HTR-8/SVneo (cell line): ENCODE measurements at regions not wholly inside any gene's neighbourhood (a gene's known extent, or its start where the extent isn't known, plus 50 kb on each side); places are given as distances from the start of the nearest gene placed in this dataset.
A peak's percentile ranks its signal among the peaks of the same experiment; 100 is the strongest.
"Not testable (repeated sequence)": the region's sequence is repeated elsewhere in the genome, so short reads cannot be mapped to it uniquely, and the experiment has no call there.

ENCODE experiments used
- DNase-seq: peaks from one replicate; pipeline ENCODE4 v3.0.0; 2011; ENCODE audit warnings: low spot score, mixed read lengths; ENCODE audit not compliant: insufficient read length
- FAIRE-seq: peaks from 2 replicates; lab custom pipeline; 2011; peaks lifted over from hg19 to GRCh38; lab: Jason Lieb, UNC

DNA sequence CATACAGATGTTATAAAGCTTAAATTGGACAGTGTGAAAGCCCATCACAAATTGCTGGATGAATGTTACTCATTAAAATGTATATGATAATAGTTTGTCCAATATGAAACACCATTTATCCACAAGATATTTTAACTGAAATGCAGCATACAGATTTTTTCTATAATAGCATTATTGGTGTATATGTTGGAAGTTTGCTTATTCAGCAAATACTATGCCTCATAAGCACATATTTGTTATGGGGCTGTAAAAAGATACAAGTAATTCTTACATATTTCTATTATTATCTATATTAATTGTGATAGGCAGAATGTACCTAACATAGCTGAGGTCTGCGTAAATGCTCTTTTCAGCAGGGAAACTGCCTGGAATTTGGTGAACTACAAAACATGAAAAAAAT lies 790.5 kb downstream of the DIPK2A start:
- FAIRE-seq (no peak), DNase-seq (no peak)

DNA sequence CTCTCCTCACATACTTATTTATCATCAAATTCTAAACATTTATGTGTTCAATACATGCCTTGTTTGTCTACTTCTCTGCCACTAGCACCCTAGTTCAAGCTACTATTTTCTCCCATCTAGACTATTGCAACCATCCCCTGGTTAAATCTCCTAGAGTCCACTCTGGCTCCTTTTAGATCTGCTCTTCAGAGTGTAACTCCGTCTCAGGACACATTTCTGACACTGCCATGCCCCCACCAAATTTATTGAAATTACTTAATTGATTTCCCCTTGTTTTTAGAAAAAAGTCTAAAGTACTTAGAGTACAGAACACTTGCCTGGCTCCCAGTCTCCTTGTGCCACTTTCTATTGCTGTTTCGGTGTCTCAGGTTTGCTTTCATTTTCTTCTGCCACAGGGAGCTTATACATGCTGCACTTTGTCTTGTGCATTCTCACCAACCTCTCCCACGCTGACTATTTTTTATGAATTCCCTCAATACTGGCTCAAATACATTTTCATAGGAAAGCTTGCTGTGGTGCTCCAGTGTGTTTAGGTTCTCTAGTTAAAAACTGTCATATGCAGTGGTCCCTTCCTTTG lies 792.3 kb downstream of the DIPK2A start:
- no peak for FAIRE-seq

DNA sequence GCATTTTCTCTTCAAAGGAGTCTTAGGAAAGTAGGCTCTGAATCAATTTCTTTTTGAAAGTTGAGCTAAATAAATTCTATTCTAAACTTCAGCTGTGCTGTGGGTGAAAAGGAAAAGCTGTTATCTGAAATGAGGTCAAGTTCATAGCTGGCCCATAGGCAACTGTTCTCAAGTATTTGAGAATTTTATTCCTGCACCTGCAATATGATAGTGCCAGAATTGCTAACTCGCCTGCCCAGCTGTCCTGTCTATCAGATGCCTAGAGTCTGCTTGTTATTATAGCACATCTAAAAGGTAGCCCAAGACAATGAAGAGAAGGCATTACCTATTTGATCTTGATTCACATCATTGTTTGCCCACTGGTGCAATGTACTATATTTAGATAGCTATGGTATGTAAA lies 798.7 kb downstream of the DIPK2A start:
- FAIRE-seq (no peak), DNase-seq (no peak)

More for the DNA sequence above, 792.3 kb downstream of the DIPK2A start:
- no peak for DNase-seq

DNA sequence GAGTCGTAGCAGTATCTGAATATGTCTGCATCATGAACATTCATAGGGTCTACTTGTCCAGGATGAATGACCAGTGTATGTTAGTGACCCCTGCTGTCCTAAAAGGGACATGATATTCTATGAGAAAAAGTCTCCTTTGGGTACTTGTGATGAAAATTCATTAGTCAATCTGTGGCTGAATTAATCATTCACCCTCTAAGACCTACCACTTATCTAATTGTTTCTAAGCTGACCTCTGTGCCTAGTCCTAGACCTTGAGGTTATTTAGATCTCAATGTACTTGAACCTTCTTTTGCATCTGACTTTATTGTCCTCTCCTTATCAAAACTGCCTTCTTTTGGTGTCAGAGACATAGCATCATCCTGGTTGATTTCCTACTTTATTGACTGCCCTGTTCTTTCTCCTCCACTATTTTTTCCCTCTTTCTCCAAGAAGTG lies 799.3 kb downstream of the DIPK2A start:
- peak; percentile 22 for DNase-seq
- no peak for FAIRE-seq

DNA sequence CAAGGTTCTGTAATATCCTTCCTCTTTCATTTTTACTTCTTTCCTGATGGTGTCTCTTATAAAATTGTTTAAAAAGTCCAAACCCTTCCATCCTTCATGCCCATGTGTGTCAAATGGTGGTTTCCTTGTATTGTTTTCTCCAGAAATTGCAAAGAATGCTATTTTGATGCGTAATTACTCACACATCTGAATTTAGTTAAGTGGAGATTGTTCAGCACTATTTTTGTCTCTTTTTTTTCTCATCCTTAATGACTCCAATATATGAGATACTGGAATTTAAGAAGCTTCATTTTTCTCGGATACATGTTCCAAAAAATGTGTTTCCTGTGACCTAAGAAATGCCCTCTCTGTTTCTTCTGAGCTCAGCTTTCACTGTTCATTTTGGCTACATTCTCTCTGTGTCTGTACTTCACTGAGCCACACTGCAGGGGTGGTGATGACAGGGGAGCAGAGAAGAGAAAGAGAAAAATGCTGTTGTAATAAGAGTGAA lies 799.8 kb downstream of the DIPK2A start:
- FAIRE-seq, result no peak
- no peak for DNase-seq

DNA sequence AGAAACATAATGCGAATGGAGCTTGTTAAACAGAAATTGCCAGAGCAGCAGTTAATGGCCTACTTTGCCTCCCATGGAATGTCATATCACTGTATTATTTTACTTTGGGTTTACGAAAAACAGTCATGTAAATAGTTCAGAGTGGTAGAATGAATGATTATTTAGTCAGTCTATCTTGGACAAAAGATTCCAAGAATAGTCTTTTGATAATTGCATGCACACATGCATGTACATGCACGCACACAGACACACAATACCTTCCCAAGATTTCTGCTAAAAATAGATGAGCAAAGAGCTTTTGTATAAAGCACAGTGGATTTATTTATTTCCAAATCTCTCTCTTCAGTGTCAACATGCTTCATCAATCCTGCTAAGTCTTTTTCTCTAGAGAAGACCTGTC lies 800.7 kb downstream of the DIPK2A start:
- DNase-seq, result no peak
- no peak for FAIRE-seq

DNA sequence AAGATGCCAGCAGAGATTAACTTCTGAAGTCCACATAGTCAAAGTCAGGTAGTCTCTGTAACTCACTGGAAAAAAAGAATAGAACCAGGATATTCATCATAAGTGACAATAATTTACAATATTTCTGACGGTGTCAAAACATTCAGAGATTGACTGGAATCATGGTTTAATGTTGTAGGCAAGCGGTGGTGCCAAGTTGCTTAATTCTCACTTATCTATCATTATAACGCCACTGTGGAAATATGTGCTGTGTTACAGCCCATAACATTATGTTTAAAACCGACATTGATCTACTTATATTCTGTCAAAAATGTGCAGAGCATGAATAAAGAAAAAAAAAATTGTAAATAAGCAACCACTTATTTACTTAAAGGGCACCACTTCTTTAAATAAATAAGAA lies 801.7 kb downstream of the DIPK2A start:
- FAIRE-seq, result no peak

DNA sequence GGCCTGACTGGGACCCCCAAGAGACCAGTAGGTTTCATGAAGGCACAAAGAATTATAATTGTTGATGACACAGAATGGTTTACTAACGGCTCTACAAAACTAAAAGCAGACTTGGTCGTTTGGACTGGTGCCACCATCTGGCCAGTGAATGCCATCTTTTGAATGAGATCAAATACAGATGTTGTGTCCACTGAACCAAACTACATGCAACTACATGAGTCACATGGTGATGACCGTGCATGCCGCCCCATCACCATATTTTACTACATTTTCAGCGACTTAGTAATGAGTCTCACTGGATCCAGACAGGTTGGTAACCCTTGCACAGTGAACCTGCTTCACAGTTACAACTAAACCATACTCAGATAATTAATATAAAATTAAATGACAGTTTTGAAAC lies 803.3 kb downstream of the DIPK2A start:
- DNase-seq (no peak), FAIRE-seq (no peak)

More for the DNA sequence above, 801.7 kb downstream of the DIPK2A start:
- DNase-seq, result no peak

DNA sequence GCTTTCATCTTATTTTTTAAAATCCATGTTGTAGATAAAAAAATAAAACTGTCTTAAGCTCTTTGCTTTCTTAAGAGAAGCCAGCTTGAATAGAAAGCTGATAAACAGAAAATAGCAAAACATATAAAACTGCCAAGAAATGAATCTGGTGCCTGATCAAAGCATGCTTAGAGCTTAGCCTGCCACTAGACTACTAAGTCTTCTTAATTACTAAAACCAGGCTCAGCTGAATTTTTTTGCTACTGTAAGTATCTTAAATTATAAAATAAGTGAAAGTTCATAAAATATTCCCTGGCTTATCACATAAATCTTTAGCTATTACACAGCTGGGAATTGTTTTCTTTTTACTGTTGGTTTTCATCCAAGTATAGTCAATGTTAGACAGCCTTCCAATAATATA lies 803.9 kb downstream of the DIPK2A start:
- no peak for DNase-seq
- no peak for FAIRE-seq

DNA sequence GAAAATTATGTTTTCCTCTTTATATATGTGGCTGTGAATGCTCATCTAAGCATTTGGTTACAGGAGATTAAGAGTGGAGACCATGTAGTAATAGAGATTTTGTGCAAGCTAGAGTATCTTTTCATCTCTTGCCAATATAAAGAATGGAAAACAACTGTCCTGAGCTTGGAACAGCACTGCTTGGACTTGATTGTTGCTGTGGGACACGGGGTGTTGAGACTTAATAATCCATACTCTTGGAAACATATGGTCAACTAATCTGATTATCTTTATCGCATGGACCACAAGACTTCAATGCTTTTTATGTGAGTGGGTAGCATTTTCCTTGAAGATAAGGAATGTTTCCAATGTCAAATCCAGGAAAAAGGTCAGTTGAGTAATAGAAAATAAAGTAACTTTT lies 806.3 kb downstream of the DIPK2A start:
- no peak for DNase-seq
- FAIRE-seq, result no peak

DNA sequence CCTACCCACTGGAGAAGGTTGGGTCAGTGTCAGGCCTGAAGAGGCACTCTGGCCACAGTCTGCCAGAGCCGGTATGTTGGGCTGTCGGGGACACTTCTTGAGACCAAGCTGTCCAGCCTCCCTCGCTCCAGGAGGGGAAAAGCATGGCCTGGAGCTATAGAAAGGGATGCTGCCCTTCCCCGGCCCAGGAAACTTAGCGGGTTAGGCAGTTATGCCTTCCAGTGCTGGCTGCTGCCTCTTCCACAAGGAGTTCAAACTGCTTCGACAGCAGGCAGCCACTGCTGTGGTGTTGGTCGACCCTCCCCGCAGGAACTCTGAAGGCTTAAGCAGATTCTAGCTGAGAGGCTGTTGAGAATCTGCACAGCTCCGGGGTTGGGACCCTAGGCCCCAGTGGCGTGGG lies 819.4 kb downstream of the DIPK2A start:
- FAIRE-seq (no peak), DNase-seq (no peak)

DNA sequence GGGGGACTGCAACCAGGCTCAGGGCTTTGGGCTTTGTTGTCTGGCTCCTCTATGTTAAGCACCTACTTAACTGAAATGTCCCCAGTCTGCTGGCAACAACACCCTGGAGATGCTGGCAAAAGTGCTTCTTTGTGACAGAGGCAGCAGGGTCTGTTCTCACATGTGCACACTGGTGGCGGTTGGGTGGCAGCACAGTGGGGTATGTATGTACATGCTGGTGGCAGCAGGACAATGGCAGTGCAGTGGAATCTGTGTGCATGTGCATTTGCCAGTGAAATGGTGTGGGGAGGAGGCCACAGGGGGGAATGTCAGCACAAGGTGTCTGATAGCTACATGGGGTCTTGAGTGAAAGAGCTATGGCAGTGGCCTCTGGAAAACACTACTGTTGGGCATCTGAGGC lies 830.3 kb downstream of the DIPK2A start:
- DNase-seq (no peak), FAIRE-seq (no peak)

DNA sequence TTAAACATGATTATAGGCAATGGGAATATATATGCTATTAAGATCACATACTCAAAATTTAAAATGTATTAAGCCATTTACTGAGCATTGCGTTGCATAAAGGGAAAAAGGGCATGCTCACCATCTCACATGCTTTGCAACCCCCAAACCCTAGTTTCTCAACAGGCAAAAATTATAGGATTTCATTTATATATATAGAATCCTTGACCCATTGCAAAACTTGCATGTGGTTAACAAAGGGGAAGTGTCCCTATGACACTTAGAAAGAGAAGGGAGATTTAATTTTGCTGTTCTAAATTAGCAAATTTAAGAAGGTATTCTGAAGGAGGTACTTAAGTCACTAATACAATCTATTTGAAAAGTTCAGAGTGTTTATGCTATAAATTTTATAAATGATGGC lies 837.8 kb downstream of the DIPK2A start:
- DNase-seq (no peak), FAIRE-seq (no peak)

DNA sequence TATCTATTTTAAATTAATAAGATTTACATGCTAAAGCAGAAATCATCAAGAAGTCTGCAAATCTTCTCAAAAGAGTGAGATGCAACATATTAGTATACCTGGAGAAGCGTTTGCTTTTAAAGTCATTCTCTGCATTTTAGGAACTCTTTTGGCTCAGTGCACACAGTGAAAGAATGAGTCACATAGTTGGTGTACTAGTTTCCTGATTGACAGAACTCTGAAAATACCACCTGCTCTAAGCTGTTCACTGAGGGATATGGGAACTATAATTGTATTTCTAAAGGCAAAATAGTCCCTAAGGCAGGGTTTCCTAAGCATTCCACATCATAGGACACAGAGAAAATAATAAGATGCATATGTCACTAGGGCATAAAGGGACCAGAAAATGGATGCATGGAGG lies 838.5 kb downstream of the DIPK2A start:
- no peak for DNase-seq
- no peak for FAIRE-seq

DNA sequence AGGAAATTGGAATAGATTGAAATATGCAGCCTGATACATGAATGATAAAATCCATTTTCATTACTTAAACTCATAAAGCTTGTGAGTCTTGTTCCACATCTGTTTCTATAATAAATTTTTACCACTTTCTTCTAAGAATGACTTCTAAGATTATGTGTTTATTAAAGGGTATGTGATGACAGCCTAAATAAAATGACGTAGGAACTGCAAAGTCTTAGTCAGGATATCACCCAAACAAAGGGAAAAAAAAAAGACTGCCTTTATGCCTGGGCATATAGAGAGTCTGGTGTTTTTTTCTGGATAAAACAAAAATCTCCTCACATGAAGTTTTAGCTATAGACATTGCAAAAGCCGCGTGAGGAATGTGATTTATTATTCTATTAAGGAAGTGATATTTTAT lies 844.0 kb downstream of the DIPK2A start:
- DNase-seq, result no peak
- no peak for FAIRE-seq

DNA sequence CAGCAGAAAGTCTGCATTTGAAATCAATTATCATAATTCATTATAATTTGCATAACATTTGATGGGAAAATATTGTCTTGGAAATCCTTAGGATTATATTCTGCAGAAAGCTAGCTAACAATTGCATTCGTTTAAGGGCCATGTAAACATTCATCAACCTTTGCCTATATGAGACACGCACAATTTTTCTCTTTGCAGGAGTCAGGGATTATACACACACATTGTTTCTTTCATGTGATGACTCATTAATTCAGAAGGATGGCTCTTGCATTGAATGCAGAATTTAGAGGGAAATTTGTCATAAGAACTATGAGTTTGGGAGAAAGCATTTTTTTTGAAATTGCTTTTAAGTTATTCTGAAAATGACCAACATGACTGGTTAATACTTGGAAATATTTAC lies 844.7 kb downstream of the DIPK2A start:
- DNase-seq, result no peak

DNA sequence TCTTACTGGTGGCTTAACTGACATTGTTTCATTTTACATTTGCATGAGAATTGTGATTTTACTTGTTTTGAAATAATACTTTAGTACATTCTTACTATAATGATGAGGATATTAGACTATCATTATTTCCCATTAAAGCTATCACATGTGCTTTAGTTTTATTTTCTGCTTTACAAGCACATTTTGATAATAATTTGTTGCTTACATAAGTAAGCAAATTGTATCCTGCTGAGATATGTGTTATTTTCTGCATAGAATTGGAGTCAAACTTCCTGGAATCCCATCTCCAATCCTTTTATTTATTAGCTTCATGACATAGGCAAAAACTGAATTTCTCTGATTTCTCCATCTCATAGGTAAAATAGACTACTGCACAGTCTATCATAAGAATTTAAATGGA lies 847.4 kb downstream of the DIPK2A start:
- DNase-seq (no peak), FAIRE-seq (no peak)

More for the DNA sequence above, 844.7 kb downstream of the DIPK2A start:
- no peak for FAIRE-seq

DNA sequence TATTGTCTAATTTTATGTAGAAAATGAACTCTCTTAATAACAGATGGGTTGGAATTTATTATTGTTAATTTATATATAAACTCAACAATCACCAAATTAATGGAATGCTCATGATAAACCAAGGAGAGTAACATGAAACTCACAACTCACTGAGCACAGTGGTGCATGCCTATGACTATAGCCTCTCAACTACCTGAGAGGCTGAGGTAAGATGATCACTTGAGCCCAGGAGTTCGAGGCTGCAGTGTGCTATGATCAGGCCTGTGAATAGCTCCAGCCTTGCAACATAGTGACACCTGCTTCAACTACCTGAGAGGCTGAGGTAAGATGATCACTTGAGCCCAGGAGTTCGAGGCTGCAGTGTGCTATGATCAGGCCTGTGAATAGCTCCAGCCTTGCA lies 848.6 kb downstream of the DIPK2A start:
- not testable (repeated sequence) for FAIRE-seq, DNase-seq

DNA sequence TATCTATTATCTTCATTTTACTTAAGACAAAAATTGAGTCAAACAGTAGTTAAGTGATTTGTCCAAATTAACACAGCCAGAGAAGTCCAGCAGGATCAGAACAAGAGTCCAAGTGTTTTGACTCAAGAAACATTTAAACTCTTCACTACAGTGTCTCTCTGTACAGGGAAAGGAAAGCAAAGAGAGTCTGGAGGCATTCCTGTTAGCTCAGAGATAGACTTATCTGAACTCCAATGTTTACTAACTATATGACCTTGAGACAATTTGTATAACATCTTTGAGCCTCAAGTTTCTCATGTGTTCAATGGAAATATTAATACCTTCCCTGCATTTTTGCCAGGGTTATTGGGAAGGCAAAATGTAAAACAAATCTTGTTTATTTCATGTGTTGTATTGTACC lies 849.1 kb downstream of the DIPK2A start:
- FAIRE-seq (no peak), DNase-seq (no peak)

DNA sequence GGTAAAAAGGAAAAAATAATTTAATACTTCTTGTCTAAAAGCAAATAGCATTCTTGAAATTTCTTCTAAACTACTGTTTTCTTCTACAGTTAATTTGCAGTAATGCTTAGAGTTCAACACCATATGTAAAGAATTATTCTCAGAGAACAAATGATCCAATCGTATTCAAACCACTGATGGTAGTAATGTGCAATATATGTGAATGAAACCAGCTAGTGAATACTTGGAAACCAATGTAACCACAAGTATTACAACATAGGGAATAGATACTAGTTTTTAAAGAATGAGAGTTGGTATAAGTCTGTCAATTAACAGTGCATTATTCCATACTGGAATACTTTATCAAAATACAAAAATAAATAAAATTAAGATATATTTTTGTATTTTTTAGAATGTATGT lies 850.0 kb downstream of the DIPK2A start:
- DNase-seq, result no peak

DNA sequence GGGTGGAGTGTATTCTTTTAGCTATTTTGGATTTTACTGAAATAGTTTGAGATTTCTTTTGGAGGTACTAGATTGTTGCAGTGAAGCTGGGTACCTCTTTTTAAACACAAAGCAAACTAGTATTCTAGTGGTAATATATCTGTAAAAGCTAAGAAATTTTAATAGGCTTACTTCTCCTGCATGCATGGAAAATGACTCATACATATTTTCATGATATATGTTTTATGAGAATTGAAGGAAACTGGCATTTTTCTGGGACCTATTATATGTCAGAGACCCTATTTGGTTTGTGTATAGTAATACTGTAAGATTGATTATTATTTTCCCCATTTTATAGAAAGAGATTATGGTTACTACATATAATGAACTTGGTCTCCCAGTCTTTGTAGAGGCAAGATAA lies 851.0 kb downstream of the DIPK2A start:
- DNase-seq, result no peak
- FAIRE-seq, result no peak

More for the DNA sequence above, 850.0 kb downstream of the DIPK2A start:
- no peak for FAIRE-seq

DNA sequence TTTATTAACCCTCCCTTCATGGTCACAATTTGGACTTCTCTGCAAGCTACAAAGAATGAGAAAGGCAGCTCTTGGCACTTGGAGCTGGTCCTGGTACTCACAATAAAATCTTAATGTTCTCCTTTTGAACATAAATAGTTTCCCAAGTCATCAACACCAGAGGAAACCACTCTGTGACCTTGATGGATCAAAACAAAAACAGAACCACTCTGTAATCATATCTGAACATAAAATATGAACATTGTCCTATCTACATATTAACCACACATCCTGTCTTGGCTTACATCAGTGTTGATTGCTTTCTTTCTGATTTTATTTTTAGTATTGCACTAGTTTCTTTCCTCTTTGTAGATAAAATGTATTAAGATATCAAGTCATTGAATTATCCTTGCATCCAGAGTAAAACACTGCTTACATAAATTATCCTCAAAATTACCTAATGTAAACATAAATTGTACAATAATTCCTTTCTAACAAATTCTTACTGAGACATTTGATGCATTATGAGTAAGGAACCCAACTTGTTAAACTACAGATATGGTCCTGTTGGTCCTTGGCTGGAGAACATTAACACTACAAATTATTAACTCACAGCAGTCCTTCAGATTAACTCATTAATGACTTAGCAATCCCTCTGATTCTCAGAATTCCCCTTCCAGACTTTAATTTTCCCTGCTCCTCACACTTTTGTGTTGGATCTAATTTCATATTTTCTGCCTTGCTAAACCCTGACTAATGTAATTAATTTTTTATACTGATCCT lies 860.5 kb downstream of the DIPK2A start:
- FAIRE-seq, result no peak
- DNase-seq, result no peak
